ENCODE measurements at regions not wholly inside any gene's neighbourhood (a gene's known extent, or its start where the extent isn't known, plus 50 kb on each side); places are given as distances from the start of the nearest gene placed in this dataset.

DNA sequence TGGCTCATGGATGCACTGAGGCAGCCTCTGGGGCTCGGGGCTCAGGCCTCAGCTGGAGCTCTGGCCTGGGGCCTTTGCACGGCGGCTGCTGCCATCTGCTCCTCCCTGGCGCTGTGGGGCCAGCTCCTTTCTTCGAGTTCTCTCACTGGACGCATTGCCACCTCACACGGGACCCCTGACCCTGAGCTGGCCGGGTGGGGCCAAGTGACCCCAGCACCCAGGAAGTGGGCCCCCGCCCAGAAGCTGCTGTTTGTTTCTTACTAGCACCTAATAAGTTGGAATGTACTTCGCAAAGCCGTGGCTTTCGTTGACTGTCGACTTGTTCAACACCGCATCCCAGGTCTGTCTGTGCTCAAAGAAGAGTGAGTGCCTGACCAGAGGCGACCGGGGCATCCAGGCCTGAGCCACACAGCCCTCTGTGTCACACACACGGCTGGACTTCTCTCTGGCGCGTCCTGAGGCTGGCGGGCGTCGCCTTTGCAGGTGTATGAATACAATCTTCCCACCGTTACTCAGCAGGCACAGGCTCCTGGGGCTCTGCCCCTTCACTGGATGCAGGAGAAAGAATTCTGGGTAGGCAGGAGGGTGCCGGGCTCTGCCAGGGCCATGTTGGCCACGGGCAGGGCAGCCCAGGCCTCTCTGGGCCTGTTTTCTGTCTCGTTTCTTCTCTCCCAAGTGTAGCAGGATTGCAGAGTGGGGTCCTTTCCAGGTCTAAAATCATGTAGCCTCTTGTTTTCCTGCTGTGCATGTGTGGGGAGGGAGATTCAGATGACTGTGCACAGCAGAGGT lies 112.9 kb downstream of the DLL1 start:
- no peak for DNase-seq

DNA sequence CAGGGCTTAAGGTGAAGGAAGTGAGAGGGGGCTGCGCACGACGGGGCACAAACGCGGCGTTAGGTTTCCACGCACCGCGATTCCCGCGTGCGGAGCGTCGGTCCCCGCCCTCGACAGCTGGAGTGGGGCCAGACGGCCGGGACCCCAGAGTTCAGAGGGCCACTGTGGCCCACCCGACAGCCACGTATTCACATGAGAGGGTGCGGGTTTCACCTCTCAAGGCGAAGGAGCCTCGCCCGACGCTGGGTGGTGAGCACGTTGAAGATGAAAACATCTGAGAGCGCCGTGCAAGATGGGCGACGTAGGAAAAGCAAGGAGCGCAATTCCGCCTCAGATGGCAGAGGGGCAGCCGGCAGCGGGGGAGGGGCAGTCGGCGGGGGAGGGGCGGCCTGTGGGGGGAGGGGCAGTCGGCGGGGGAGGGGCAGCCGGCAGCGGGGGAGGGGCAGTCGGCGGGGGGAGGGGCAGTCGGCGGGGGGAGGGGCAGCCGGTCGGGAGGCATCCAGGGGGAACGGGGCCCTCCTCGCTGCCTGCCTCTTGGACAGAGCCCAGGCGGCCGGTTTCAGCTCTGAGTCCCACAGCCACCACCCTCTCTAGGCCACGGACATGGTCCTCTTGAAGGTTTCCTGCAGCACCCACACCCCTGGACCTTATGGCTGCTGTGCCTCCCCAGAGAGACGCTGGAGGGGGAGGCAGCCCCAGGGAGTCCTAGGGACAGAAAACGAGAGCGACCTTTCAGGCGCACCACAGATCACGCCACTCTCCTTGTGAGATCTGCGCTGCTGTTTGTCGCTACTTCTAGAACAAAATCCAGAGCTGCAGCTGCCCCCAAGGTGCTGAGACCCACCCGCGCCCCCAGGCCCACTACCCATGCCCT lies 113.7 kb downstream of the DLL1 start:
- DNase-seq: no peak

DNA sequence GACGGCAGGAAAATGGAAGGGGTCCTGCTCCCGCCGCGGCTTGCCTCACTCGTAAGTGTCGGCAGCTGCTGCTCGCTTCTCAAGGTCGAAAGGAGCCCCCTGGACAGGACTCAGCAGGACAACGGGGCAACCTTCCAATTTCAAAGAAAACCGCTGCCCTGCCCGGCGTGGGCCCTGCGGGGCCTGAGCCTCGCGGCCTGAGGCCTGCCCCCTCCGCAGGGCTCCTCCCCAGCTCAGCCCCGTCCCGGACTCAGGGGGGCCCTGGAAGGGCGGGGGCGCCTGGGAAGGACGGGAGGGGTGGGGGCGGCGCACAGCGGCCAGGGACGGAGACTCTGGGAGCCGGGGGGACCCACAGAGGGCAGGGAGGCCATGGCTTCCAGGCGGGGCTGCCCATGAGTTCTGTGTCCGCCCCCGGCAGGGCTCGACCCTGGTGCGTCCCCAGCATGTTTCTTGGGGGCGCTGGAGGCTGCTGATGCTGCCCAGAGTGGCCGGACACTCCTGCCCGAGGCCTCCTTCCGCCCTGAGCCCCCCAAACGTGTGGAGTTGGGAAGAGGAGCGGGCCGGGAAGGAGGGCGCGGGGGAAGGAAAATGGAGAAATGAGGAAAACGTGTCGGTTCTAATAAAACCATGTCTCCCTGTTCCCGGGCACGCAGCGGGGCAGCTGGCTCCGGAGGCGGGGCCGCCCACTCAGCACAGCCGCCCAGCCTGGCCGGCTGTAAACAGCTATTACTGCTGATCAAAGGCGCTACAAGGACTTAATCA lies 114.6 kb downstream of the DLL1 start:
- DNase-seq: no peak

DNA sequence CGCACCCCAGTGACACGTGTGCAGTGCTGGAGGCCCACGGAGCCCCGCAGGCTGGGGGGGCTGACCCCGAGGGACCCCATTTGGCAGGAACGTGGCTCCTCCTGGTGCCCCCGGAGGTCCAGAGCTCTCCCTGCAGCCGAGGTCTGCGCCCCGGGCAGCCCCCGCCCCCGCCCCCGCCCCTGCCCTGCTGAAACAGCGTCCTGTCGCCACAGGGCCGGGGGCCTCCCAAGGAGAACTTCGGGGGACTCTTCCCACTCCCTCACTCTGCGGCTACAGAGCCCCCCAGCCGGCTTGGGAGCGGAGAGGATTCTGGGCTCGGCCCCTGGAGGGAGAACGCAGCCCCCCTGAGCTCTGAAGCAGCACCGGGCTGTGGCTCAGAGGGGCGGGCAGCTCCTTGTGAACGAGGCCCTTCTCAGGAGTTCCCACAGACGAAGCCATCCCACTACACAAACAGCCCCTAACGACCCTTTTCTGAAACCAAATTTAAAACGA lies 115.2 kb downstream of the DLL1 start:
- DNase-seq: no peak

GRCh38 chr6:170174771-170175643 lies 115.9 kb downstream of the DLL1 start:
- DNase-seq: no peak

DNA sequence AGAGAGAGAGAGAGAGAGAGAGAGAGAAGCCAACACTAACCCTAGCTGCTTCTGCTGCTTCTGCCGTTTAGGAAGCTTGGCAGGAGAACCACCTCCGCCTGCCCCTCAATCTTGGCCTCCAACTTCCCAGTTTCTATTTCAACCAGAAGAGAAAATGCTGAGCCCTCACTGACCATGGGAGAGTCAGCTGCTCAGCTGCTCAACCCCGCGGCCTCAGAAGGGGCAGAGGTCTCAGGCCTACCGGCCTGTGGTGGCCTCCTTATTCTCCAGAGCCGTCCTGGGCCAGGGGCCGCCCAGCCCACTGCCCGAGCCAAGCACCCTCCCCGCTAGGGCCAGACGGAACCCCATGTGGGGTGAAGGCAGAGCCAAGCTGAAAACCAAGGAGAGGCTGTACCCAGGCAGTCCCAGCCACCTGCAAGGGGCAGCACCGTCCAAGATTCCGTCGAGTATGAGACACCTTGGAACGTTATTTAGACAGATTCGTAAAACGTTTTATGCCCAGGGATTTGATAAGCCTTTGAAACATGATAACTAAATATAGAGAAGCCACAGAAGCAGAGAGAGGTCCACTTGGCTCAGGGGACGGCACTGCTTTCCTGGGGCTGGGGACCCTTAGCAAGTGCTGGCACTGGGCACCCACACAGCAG lies 116.6 kb downstream of the DLL1 start:
- no peak for DNase-seq

GRCh38 chr6:170173335-170173881 lies 117.5 kb downstream of the DLL1 start:
- no peak for DNase-seq

DNA sequence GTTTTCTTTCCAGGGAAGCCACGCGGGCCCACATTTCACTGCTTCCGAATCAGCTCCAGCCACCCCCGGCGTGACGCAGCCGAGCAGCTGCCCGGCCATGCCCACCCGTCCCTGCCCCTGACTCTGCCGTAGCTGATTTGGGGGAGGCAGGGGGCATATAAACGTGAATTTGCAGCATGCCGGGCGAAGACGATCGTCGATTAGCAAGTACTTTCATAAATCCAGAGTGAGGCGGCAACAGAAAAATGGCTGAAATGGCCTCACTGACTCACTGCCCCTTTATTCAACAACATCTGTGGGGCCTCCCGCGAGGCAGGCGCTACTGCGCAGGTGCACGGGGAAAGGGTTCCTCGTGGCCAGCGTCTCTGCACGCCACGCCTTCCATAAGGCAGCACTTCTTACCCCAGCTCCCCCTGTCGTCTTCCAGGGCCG lies 118.0 kb downstream of the DLL1 start:
- DNase-seq: no peak

DNA sequence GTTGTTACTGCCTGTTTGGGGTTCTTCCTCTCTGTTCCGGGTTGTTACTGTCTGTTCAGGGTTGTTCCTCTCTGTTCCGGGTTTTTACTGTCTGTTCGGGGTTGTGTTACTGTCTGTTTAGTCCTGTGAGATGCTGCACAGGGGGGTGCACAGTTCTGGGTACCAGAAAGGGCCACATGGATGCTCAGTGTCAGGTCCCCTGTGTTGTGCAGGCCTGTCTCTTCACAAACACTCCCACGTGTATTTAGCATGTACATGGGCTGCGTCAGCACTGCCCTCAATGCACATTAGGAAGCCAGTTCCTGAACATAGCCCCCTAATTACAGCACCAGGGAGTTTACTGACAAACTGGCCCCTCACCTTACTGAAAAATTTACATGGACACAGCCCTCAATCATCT lies 118.5 kb downstream of the DLL1 start:
- DNase-seq: no peak

- no peak for DNase-seq
Observed at GRCh38 chr6:170167657-170168159, 123.2 kb downstream of the DLL1 start.

DNA sequence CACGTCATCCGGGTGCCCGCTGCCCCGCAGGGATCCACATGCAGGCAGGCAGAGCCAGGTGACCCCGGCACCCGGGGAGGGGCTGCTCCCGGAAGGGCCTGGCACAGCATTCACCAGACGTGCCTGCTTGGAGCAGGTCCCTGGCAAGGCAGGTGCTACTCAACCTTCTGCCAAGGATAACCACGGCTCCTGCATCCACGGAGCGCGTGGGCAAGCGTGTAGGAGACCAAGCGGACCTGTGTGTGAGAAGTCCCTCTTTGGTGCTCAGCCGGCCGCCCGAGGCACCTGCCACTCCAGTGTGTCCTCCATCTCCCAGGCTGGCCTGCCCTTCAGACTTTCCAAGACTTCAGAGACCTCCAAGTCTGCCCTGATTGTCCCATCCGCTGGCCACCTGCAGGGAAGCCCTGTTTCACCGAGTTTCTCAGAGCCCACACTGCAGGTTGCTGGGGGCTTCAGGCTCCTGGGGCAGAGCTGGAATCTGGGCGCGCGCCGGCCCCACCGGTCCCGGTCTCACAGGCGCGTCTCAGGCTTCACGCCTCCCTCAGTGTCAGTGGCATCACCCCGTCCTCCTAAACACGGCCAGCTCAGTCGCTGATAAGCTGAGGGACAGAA lies 124.3 kb downstream of the DLL1 start:
- no peak for DNase-seq

DNA sequence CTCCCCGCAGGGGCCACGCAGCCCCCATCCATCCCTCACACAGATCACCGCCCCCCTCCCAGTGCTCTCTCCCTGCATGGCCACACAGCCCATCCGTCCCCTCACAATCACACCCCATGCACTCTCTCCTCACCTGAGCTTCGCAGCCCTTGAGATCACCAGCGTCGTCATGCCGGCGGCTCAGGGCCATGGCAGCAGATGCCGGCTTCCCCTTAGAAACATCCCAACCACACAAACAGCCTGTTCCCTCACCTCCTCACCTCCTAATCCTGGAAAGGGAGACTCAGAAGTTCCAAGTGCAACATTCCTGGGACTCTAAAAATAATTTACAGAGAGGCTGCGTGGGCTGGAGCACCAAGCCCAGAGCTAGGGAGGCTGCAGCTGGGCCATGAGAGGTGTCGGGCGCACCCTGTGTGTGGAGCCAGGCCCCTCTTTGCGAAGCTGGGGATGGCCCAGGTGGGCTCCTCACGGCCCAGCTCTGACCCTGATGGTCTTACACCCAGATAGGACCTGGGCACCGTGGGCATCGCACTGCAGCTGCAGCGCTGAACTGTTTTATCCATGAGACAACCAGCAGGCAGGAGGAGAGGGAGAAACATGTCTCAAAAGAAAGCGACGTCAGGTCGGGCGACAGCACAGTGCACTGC lies 125.3 kb downstream of the DLL1 start:
- DNase-seq: no peak

DNA sequence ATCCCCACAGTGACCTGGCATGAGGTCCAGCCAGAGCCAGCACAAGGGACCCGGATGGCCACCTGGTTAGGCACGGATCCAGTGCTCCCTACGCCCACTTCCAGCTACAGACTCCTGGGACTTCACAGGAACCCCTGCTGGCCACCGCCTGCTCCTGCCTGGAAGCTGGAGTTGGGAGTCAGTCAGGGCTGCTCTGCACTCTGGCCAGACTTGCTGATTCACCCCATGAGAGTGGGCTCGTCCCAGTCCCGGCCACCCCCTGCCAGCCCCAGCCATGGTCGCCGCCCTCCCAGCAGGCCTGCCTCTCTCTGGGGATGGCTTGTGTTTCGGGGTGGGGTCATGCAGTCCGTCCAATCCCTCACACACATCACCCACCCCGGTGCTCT lies 125.8 kb downstream of the DLL1 start:
- DNase-seq: no peak

- no peak for DNase-seq
Observed at GRCh38 chr6:170164271-170164900, 126.5 kb downstream of the DLL1 start.

DNA sequence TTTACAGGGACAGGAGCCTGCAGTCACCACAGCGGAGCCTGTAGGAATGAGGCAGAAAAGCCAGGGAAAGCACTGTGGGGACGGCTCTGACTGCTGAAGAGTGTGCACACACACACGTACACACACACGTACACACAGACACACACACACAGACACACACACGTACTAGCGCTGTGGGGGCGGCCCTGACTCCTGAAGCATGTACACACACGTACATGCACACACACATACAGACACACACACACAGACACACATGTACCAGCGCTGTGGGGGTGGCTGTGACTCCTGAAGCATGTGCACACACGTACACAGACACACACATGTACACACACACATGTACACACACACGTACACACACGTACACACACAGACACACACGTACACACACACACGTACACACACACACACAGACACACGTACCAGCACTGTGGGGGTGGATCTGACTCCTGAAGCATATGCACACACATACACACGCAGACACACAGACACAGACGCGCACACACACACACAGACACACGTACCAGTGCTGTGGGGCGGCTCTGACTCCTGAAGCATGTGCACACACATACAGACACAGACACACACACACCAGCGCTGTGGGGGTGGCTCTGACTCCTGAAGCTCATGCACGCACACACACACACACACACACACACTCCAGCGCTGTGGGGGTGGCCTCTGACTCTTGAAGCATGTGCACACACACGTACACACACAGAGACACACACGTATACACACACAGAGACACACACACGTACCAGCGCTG lies 127.3 kb downstream of the DLL1 start:
- DNase-seq: no peak

DNA sequence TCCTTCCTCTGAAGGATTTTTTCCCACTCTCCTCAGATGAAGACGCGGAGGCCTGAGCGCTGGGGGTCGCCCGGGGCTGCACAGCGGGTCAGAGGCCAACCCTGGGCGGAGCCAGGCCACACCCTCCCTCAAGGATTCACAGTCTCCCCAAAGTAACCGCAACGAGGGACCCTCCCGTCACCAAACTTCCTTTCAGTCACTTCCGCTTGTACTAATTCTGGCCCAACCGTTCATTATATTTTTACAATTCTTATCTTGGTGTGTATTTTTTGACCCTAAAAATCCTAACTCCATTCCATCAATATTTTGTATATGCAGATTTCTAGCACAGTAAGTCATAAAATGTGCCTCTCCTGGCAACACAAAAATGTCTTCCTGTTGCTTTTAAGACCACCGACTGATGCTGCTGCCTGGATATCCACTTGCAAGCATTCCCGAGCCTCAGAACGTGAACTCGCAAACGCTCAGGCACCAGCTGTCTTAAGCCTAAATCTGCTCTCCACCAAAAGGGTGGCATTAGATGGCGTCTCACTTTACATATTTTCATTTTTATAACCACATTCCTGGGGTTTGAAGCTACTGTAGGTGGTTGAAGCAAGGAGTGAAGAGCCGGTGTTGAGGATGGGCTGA lies 128.0 kb downstream of the DLL1 start:
- DNase-seq: no peak

GRCh38 chr6:170162011-170162774 lies 128.7 kb downstream of the DLL1 start:
- no peak for DNase-seq
